T-cell (primary cell): ENCODE measurements at regions not wholly inside any gene's neighbourhood (a gene's known extent, or its start where the extent isn't known, plus 50 kb on each side); places are given as distances from the start of the nearest gene placed in this dataset.
"Not testable (repeated sequence)": the region's sequence is repeated elsewhere in the genome, so short reads cannot be mapped to it uniquely, and the experiment has no call there.

Experiments used
- ATAC-seq, 4 experiments: fragments of 200-7000 bp in 3 of 4; fragments of 150-1000 bp in 1 of 4; cut with Tn5 transposase; replicated peaks in 1 of 4; 1 replicate in 3 of 4; 2 replicates in 1 of 4; pipeline ENCODE4 v1.10.0; 2021; ENCODE audit warnings: moderate library complexity in 3 of 4, mild to moderate bottlenecking in 2 of 4, moderate number of reproducible peaks in 1 of 4
- CTCF ChIA-PET, 2 donors: fragments of 300-600 bp; sonication (Branson Sonifier 250); formaldehyde crosslinking; loops; one replicate each; lab custom pipeline; 2022; ENCODE audit warnings: antibody characterized with exemption in 2 of 2; lab: Charles Lee
- POLR2A ChIA-PET, 2 donors: fragments of 300-600 bp; sonication (Branson Sonifier 250); formaldehyde crosslinking; loops; one replicate each; lab custom pipeline; 2022; ENCODE audit warnings: antibody characterized with exemption in 2 of 2; lab: Charles Lee
- DNase-seq, 35 experiments: peaks; one replicate each; pipeline versions ENCODE4 v3.0.0 to v3.0.0-alpha.2; 2013 to 2023
- H3K27ac ChIP-seq: one replicate; pipeline ENCODE4 v1.5.1; 2013; ENCODE audit warnings: low read length
- H3K27me3 ChIP-seq, 2 experiments: replicated peaks in 1 of 2; 1 replicate in 1 of 2; 2 replicates in 1 of 2; pipeline versions ENCODE4 v1.6.1 to v1.7.0; 2013; ENCODE audit warnings: low read length in 1 of 2, mixed read lengths in 1 of 2; ENCODE audit not compliant: control insufficient read depth in 2 of 2, insufficient read depth in 2 of 2; ENCODE audit errors: extremely low read depth in 1 of 2
- H3K36me3 ChIP-seq, 2 donors: 1 replicate in 1 of 2; 2 replicates in 1 of 2; pipeline versions ENCODE4 v1.6.1 to v1.7.0; 2013; ENCODE audit warnings: low read length in 1 of 2; ENCODE audit not compliant: control insufficient read depth in 2 of 2, insufficient read depth in 1 of 2; ENCODE audit errors: extremely low read depth in 1 of 2
- H3K4me1 ChIP-seq, 2 experiments: 1 replicate in 1 of 2; 2 replicates in 1 of 2; pipeline versions ENCODE4 v1.6.1 to v1.7.0; 2013; ENCODE audit warnings: low read length in 2 of 2, mixed read lengths in 1 of 2; ENCODE audit not compliant: insufficient read depth in 2 of 2, control insufficient read depth in 1 of 2; ENCODE audit errors: extremely low read depth in 1 of 2
- H3K4me3 ChIP-seq, 2 donors: 1 replicate in 1 of 2; 2 replicates in 1 of 2; pipeline versions ENCODE4 v1.5.1 to v1.7.0; 2013; ENCODE audit warnings: mild to moderate bottlenecking in 2 of 2, low read length in 1 of 2, moderate library complexity in 1 of 2; ENCODE audit not compliant: control insufficient read depth in 1 of 2; ENCODE audit errors: extremely low read depth in 1 of 2
- H3K9me3 ChIP-seq: 2 replicates; pipeline ENCODE4 v1.7.0; 2013
- H3K27ac Mint-ChIP-seq, 2 donors: one replicate each; pipeline ENCODE4 v1.8.0; 2020 to 2021; ENCODE audit warnings: mild to moderate bottlenecking in 2 of 2, mixed read lengths in 2 of 2
- H3K27me3 Mint-ChIP-seq, 2 donors: one replicate each; pipeline ENCODE4 v1.8.0; 2021 to 2022; ENCODE audit warnings: mixed read lengths in 2 of 2
- H3K36me3 Mint-ChIP-seq: one replicate; pipeline ENCODE4 v1.8.0; 2021; ENCODE audit warnings: mixed read lengths
- H3K4me1 Mint-ChIP-seq, 3 donors: one replicate each; pipeline ENCODE4 v1.8.0; 2020 to 2022; ENCODE audit warnings: mixed read lengths in 3 of 3, mild to moderate bottlenecking in 1 of 3
- H3K4me3 Mint-ChIP-seq, 3 donors: one replicate each; pipeline ENCODE4 v1.8.0; 2020 to 2022; ENCODE audit warnings: mild to moderate bottlenecking in 3 of 3, mixed read lengths in 3 of 3, moderate library complexity in 3 of 3
- H3K9me3 Mint-ChIP-seq, 3 donors: one replicate each; pipeline ENCODE4 v1.8.0; 2020 to 2022; ENCODE audit warnings: mixed read lengths in 3 of 3
- WGBS: methylation state at CpG from one replicate; pipeline ENCODE4 v1.1.5; 2013; ENCODE audit warnings: missing lambda C conversion rate; ENCODE audit not compliant: insufficient coverage; 5-methylcytosine and 5-hydroxymethylcytosine counted together

DNA sequence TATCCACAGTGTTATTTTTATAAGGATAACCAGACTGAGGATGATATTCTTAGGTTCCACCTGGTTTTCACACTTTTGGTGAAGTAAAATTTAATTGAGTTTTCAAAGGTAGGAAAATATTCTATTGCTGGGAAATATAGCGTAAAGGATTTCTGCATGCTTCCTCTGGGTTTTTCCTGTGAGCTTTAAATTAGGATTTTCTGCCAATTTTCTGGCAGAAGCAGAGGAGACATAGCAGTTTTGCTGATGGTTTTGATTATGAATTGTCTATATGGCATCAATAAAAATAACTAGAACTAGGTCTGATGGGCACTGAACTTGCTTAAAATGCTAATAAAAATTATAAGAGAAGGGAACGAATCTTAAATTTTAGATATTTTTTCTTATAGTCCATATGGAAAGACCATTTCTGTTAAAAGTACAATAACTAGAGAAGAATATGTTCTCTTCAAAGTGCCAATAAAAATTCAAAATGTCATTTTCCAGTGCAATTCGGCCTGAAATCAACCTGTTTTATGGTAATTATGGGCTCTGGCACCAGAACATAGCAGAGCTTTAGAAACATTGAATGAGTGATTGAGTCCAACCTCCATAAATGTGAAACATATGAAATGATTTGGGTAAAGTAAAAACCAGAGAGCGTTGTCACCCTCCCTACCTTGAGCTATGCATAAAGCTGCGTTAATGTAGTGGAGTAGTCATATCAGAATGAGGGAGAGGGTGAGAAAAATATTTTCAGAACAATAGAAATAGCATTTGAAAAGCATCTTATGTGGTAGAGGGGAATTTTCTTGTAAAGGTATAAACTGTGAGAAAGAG lies 279.7 kb downstream of the SPRY1 start:
- no peaks in the 10 kb centered on the region for H3K36me3 ChIP-seq
- H3K27ac ChIP-seq = no peak overlapping the region
- POLR2A ChIA-PET = no interaction called here
- DNase-seq (no peak), ATAC-seq (no peak)
- H3K27ac Mint-ChIP-seq = no peak overlapping the region
- 70% methylated on average over 2 of the region's 5 CpGs for WGBS
- no peak overlapping the region for H3K4me3 Mint-ChIP-seq
- CTCF ChIA-PET = interaction anchor here in 1 of 2 donors (0.6 kb wide), 1 partner anchor 15 kb away, joined by 3 read pairs; no protein-coding TSS in a partner anchor
- peaks cover 0 to 3% of the 10 kb centered on the region in 2 experiments for H3K4me1 ChIP-seq
- H3K27me3 Mint-ChIP-seq = peaks cover 0 to 4% of the 10 kb centered on the region in 2 donors
- H3K9me3 Mint-ChIP-seq = no peaks in the 10 kb centered on the region
- H3K9me3 ChIP-seq = no peaks in the 10 kb centered on the region
- H3K4me1 Mint-ChIP-seq = peaks cover 3 to 8% (median 5%) of the 10 kb centered on the region in 3 donors
- H3K36me3 Mint-ChIP-seq = no peaks in the 10 kb centered on the region
- H3K4me3 ChIP-seq = no peak overlapping the region
- no peaks in the 10 kb centered on the region for H3K27me3 ChIP-seq

DNA sequence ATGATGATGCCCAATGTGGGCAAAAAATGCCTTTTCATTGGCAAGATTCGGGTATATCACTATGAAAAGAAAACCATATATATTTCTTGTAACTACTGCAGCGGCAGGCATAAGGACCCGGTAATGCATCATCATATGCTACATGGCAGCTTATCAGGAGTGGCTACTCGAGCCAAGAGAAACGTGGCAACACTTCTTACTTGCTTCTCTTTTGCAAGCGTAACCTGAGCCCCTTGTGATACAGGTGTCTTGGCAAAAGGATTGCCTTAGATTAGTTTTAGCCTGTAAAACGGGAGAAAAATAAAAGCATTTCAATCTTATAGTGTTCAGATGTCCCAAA lies 280.3 kb downstream of the SPRY1 start:
- Mint-ChIP-seq H3K4me1 (peaks cover 0 to 2% (median 2%) of the 10 kb centered on the region in 3 donors), H3K36me3 (no peaks in the 10 kb centered on the region), H3K27ac (no peak overlapping the region), H3K27me3 (peaks cover 0 to 4% of the 10 kb centered on the region in 2 donors), H3K9me3 (no peaks in the 10 kb centered on the region), H3K4me3 (no peak overlapping the region)
- 69% methylated on average over 3 of the region's 7 CpGs for WGBS
- no peak overlapping the region for H3K4me3 ChIP-seq
- H3K9me3 ChIP-seq = no peaks in the 10 kb centered on the region
- ATAC-seq (no peak), DNase-seq (no peak)
- H3K27me3 ChIP-seq = no peaks in the 10 kb centered on the region
- H3K36me3 ChIP-seq = no peaks in the 10 kb centered on the region
- no peak overlapping the region for H3K27ac ChIP-seq
- POLR2A ChIA-PET = no interaction called here
- CTCF ChIA-PET = interaction anchor here in 1 of 2 donors (0.6 kb wide), 1 partner anchor 15 kb away, joined by 3 read pairs; no protein-coding TSS in a partner anchor
- peaks cover 0 to 3% of the 10 kb centered on the region in 2 experiments for H3K4me1 ChIP-seq

DNA sequence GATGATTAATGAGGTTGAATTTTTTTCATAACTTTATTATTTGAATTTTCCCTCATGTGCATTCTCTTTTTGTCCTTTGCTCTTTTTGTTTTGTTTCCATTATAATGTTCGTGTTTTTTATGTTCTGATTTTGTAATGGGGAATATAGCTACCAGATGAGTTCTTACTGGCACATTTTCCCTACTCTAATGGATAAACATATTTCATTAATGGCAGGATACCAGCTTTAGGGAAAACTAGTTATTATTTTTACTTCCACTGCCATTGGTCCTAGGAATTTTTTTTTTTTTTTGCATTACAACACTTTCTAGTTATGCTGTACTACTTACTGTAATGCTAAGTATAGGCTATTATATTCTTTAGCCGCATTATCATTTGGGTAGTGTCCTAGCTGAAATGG lies 286.3 kb downstream of the SPRY1 start:
- no peak overlapping the region for H3K4me3 ChIP-seq
- no peaks in the 10 kb centered on the region for H3K9me3 ChIP-seq
- H3K27me3 ChIP-seq = no peaks in the 10 kb centered on the region
- ChIA-PET CTCF (interaction anchor here in 1 of 2 donors (0.6 kb wide), 1 partner anchor 1911 kb away, joined by 3 read pairs; no protein-coding TSS in a partner anchor), POLR2A (no interaction called here)
- DNase-seq (no peak), ATAC-seq (no peak)
- H3K36me3 ChIP-seq = no peaks in the 10 kb centered on the region
- H3K27me3 Mint-ChIP-seq = no peaks in the 10 kb centered on the region
- no peaks in the 10 kb centered on the region for H3K4me1 ChIP-seq
- H3K4me3 Mint-ChIP-seq = no peak overlapping the region
- no peak overlapping the region for H3K27ac ChIP-seq
- no peaks in the 10 kb centered on the region for H3K4me1 Mint-ChIP-seq
- WGBS = no CpG with 5 or more reads among the region's 2 CpGs
- H3K27ac Mint-ChIP-seq = no peak overlapping the region
- H3K36me3 Mint-ChIP-seq = peaks cover 3% of the 10 kb centered on the region
- H3K9me3 Mint-ChIP-seq = peaks cover 2 to 14% (median 3%) of the 10 kb centered on the region in 3 donors

DNA sequence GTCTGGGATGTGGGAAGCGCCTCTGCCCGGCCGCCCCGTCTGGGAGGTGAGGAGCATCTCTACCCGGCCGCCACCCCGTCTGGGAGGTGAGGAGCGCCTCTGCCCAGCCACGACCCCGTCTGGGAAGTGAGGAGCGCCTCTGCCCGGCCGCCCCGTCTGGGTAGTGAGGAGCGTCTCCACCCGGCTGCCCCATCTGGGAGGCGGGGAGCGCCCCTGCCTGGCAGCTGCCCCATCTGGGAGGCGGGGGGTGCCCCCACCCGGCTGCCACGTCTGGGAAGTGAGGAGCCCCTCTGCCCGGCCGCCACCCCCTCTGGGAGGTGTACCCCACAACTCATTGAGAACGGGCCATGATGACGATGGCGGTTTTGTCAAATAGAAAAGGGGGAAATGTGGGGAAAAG lies 288.3 kb downstream of the SPRY1 start:
- H3K9me3 ChIP-seq, CTCF ChIA-PET, H3K27ac Mint-ChIP-seq, H3K27me3 Mint-ChIP-seq, H3K27ac ChIP-seq, ATAC-seq, H3K4me1 Mint-ChIP-seq, H3K4me3 Mint-ChIP-seq, H3K36me3 Mint-ChIP-seq, POLR2A ChIA-PET, DNase-seq, H3K4me3 ChIP-seq, H3K4me1 ChIP-seq, H3K36me3 ChIP-seq, H3K27me3 ChIP-seq: not testable (repeated sequence)
- 92% methylated on average over 12 of the region's 26 CpGs for WGBS
- H3K9me3 Mint-ChIP-seq = peaks cover 4 to 19% (median 9%) of the 10 kb centered on the region in 3 donors

DNA sequence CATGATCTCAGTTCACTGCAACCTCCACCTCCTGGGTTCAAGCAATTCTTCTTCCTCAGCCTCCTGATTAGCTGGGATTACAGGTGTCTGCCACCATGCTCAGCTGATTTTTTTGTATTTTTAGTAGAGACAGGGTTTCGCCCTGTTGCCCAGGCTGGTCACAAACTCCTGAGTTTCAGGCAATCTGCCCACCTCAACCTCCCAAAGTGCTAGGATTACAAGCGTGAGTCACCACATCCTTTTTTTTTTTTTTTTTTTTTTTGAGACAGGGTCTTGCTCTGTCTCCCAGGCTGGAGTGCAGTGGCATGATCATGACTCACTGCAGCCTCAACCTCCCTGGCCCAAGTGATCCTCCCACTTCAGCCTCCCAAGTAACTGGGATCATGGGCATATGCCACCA lies 298.9 kb downstream of the SPRY1 start:
- H3K36me3 ChIP-seq, CTCF ChIA-PET, H3K27me3 ChIP-seq, H3K4me1 Mint-ChIP-seq, H3K4me3 Mint-ChIP-seq, H3K4me3 ChIP-seq, ATAC-seq, H3K27me3 Mint-ChIP-seq, H3K27ac Mint-ChIP-seq, H3K4me1 ChIP-seq, DNase-seq, H3K27ac ChIP-seq, H3K9me3 Mint-ChIP-seq, H3K9me3 ChIP-seq, H3K36me3 Mint-ChIP-seq, POLR2A ChIA-PET: not testable (repeated sequence)
- 100% methylated on average over 1 of the region's 2 CpGs for WGBS

DNA sequence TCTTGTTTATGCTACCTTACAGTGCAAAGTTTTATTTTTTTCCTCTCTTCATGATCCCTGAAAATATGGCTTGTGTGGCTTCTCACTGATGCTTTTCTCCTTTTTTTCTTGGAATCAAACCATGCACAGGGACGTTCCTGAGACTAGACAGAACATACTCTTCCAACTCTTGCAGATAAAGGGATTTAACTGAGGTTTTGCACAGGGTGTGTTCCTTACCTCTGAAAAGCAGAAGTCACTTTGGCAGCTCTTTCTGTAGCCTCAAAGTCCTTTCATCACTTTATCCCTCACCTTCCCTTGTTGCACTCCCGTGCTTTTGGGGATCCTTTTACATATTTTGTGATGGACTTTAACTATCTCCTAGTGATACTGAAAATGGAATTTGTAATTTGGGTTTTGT lies 300.1 kb downstream of the SPRY1 start:
- POLR2A ChIA-PET = no interaction called here
- DNase-seq = no peak
- H3K27me3 Mint-ChIP-seq = peaks cover 0 to 1% of the 10 kb centered on the region in 2 donors
- Histone ChIP-seq H3K36me3 (no peaks in the 10 kb centered on the region), H3K9me3 (no peaks in the 10 kb centered on the region), H3K27ac (no peak overlapping the region), H3K27me3 (no peaks in the 10 kb centered on the region), H3K4me3 (no peak overlapping the region), H3K4me1 (no peaks in the 10 kb centered on the region)
- no CpG with 5 or more reads among the region's 2 CpGs for WGBS
- no peak for ATAC-seq
- CTCF ChIA-PET = no interaction called here
- H3K36me3 Mint-ChIP-seq = no peaks in the 10 kb centered on the region
- no peak overlapping the region for H3K27ac Mint-ChIP-seq
- no peaks in the 10 kb centered on the region for H3K9me3 Mint-ChIP-seq
- H3K4me1 Mint-ChIP-seq = no peaks in the 10 kb centered on the region
- H3K4me3 Mint-ChIP-seq = no peak overlapping the region
